PC-9 (cell line): ENCODE measurements at regions not wholly inside any gene's neighbourhood (a gene's known extent, or its start where the extent isn't known, plus 50 kb on each side); places are given as distances from the start of the nearest gene placed in this dataset.

Experiments
- CTCF ChIP-seq: fragments of 200-600 bp; sonication (generic); conservative IDR thresholded peaks from 2 replicates; pipeline ENCODE4 v1.6.1; 2017; ENCODE audit warnings: mixed run types, antibody characterized with exemption, mild to moderate bottlenecking, moderate library complexity
- EZH2 ChIP-seq: fragments of 200-600 bp; sonication (generic); IDR thresholded peaks from 2 replicates; pipeline ENCODE4 v1.8.0; 2017; ENCODE audit warnings: antibody characterized with exemption, low read depth

GRCh38 chr12:17358835-17359234, 731.2 kb downstream of the RERGL start:
- TF ChIP-seq CTCF (no peak), EZH2 (no peak)
